Calu3 (cell line): ENCODE measurements at regions not wholly inside any gene's neighbourhood (a gene's known extent, or its start where the extent isn't known, plus 50 kb on each side); places are given as distances from the start of the nearest gene placed in this dataset.

Experiments
- BruUV-seq: library from RNA; stranded (reverse); fragments of 400-500 nt; replicated peaks from 2 replicates; lab custom pipeline; 2021; lab: Mats Ljungman, UMichigan
- CTCF ChIA-PET: fragments of 300-600 bp; sonication (Branson Sonifier 250); formaldehyde crosslinking; loops from one replicate; lab custom pipeline; 2022; ENCODE audit warnings: antibody characterized with exemption; lab: Charles Lee
- DNase-seq: peaks from one replicate; pipeline ENCODE4 v3.0.0; 2022
- H3K27ac Mint-ChIP-seq: one replicate; pipeline ENCODE4 v1.8.0; 2022; ENCODE audit warnings: mixed read lengths; ENCODE audit not compliant: unreplicated experiment
- H3K27me3 Mint-ChIP-seq: one replicate; pipeline ENCODE4 v1.8.0; 2022; ENCODE audit warnings: mixed read lengths; ENCODE audit not compliant: unreplicated experiment
- H3K36me3 Mint-ChIP-seq: one replicate; pipeline ENCODE4 v1.8.0; 2022; ENCODE audit warnings: mild to moderate bottlenecking, moderate library complexity, mixed read lengths; ENCODE audit not compliant: insufficient read depth, unreplicated experiment
- H3K4me1 Mint-ChIP-seq: one replicate; pipeline ENCODE4 v1.8.0; 2022; ENCODE audit warnings: mild to moderate bottlenecking, low read depth, mixed read lengths; ENCODE audit not compliant: unreplicated experiment
- H3K4me3 Mint-ChIP-seq: one replicate; pipeline ENCODE4 v1.8.0; 2022; ENCODE audit warnings: mild to moderate bottlenecking, low read depth, moderate library complexity, mixed read lengths; ENCODE audit not compliant: unreplicated experiment
- H3K9me3 Mint-ChIP-seq: one replicate; pipeline ENCODE4 v1.8.0; 2022; ENCODE audit warnings: low read depth, mixed read lengths; ENCODE audit not compliant: unreplicated experiment
- CTCF ChIP-seq: fragments of 200-600 bp; IDR thresholded peaks from one replicate; pipeline ENCODE4 v1.8.0; 2022; ENCODE audit warnings: antibody characterized with exemption; ENCODE audit not compliant: unreplicated experiment
- intact Hi-C: fragments of 100-400 bp; cut with micrococcal nuclease; formaldehyde crosslinking; loops from one replicate; pipeline ENCODE4 v1.10.0; 2022; ENCODE audit not compliant: unreplicated experiment

GRCh38 chr14:98162856-98163805 is 1108.9 kb downstream of the BCL11B start:
- Mint-ChIP-seq H3K4me1 (no peaks in the 10 kb centered on the region), H3K4me3 (no peak overlapping the region), H3K27ac (no peak overlapping the region), H3K27me3 (no peaks in the 10 kb centered on the region), H3K9me3 (peaks cover 17% of the 10 kb centered on the region), H3K36me3 (no peaks in the 10 kb centered on the region)
- intact Hi-C loops: no loop called here
- no peak for TF ChIP-seq CTCF
- no TSS peak for BruUV-seq
- CTCF ChIA-PET: no interaction called here
- DNase-seq: no peak

GRCh38 chr14:98163873-98164272 is 1108.1 kb downstream of the BCL11B start:
- Mint-ChIP-seq H3K9me3 (peaks cover 13% of the 10 kb centered on the region), H3K27ac (no peak overlapping the region), H3K4me3 (no peak overlapping the region), H3K36me3 (no peaks in the 10 kb centered on the region), H3K4me1 (no peaks in the 10 kb centered on the region), H3K27me3 (no peaks in the 10 kb centered on the region)
- intact Hi-C loops: no loop called here
- no peak for TF ChIP-seq CTCF
- no peak for DNase-seq
- CTCF ChIA-PET: no interaction called here
- BruUV-seq: no TSS peak

- Mint-ChIP-seq H3K4me3 (no peak overlapping the region), H3K36me3 (no peaks in the 10 kb centered on the region), H3K27me3 (no peaks in the 10 kb centered on the region), H3K9me3 (peaks cover 11% of the 10 kb centered on the region), H3K4me1 (no peaks in the 10 kb centered on the region), H3K27ac (no peak overlapping the region)
- no TSS peak for BruUV-seq
- intact Hi-C loops: no loop called here
- CTCF ChIA-PET: no interaction called here
- DNase-seq: no peak
- no peak for TF ChIP-seq CTCF
Observed at GRCh38 chr14:98165976-98166375, 1106.0 kb downstream of the BCL11B start.

GRCh38 chr14:98167275-98167674 is 1104.7 kb downstream of the BCL11B start:
- BruUV-seq: no TSS peak
- Mint-ChIP-seq H3K27ac (no peak overlapping the region), H3K9me3 (peaks cover 11% of the 10 kb centered on the region), H3K4me1 (no peaks in the 10 kb centered on the region), H3K4me3 (no peak overlapping the region), H3K36me3 (no peaks in the 10 kb centered on the region), H3K27me3 (no peaks in the 10 kb centered on the region)
- CTCF ChIA-PET: no interaction called here
- intact Hi-C loops: no loop called here
- no peak for DNase-seq
- no peak for TF ChIP-seq CTCF
